GM12865 (cell line): ENCODE measurements at regions not wholly inside any gene's neighbourhood (a gene's known extent, or its start where the extent isn't known, plus 50 kb on each side); places are given as distances from the start of the nearest gene placed in this dataset.
A peak's percentile ranks its signal among the peaks of the same experiment; 100 is the strongest.

Experiments
- DNase-seq: peaks from one replicate; pipeline ENCODE4 v3.0.0; 2010; ENCODE audit warnings: low read depth
- H3K4me3 ChIP-seq: 2 replicates; pipeline ENCODE4 v1.5.1; 2011; ENCODE audit warnings: mild to moderate bottlenecking, low read depth, low read length, control low read depth
- TF ChIP-seq, protein P1 (sequence below): IDR thresholded peaks from 2 replicates; pipeline ENCODE4 v1.5.1; 2011; ENCODE audit warnings: low read length, control low read depth, low read depth, inconsistent platforms; ENCODE audit not compliant: insufficient read depth; ENCODE audit errors: missing control alignments

DNA sequence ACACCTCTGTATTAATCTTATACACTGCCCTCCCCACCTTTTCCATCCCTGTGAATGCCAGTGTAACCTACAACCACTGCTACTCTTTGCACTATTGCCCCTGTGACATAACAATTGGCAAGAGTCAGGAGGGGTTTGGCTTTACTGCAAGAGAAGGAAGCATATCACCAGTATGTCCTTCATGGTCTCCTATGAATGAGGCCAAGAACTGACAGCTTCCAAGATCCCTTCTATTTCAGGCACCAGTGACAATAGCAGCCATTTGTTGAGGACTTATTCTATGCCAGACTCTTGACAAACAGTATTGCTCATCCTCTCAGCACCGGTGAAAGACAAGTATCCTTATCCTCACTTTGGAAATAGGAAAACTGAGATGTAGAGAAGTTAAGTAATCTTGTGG, 363.9 kb downstream of the MID1IP1 start:
- TF ChIP-seq, protein P1, sequence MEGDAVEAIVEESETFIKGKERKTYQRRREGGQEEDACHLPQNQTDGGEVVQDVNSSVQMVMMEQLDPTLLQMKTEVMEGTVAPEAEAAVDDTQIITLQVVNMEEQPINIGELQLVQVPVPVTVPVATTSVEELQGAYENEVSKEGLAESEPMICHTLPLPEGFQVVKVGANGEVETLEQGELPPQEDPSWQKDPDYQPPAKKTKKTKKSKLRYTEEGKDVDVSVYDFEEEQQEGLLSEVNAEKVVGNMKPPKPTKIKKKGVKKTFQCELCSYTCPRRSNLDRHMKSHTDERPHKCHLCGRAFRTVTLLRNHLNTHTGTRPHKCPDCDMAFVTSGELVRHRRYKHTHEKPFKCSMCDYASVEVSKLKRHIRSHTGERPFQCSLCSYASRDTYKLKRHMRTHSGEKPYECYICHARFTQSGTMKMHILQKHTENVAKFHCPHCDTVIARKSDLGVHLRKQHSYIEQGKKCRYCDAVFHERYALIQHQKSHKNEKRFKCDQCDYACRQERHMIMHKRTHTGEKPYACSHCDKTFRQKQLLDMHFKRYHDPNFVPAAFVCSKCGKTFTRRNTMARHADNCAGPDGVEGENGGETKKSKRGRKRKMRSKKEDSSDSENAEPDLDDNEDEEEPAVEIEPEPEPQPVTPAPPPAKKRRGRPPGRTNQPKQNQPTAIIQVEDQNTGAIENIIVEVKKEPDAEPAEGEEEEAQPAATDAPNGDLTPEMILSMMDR, result no peak
- no peak overlapping the region for H3K4me3 ChIP-seq
- DNase-seq, result no peak

GRCh38 chrX:39165773-39166172, 364.5 kb downstream of the MID1IP1 start:
- no peak overlapping the region for H3K4me3 ChIP-seq
- TF ChIP-seq, protein P1, result no peak
- DNase-seq, result no peak

GRCh38 chrX:39167791-39168190, 366.5 kb downstream of the MID1IP1 start:
- TF ChIP-seq, protein P1, result no peak
- H3K4me3 ChIP-seq, result no peak overlapping the region

GRCh38 chrX:39168609-39169008, 367.4 kb downstream of the MID1IP1 start:
- TF ChIP-seq, protein P1, result no peak
- H3K4me3 ChIP-seq, result no peak overlapping the region
- DNase-seq, result no peak

More at GRCh38 chrX:39167791-39168190, 366.5 kb downstream of the MID1IP1 start:
- DNase-seq, result peak; percentile 64

- TF ChIP-seq, protein P1, result no peak
- DNase-seq, result no peak
- no peak overlapping the region for H3K4me3 ChIP-seq
Observed at GRCh38 chrX:39169976-39170375, 368.7 kb downstream of the MID1IP1 start.

- no peak overlapping the region for H3K4me3 ChIP-seq
- TF ChIP-seq, protein P1, result no peak
- peak; percentile 39 for DNase-seq
Observed at GRCh38 chrX:39170464-39170863, 369.2 kb downstream of the MID1IP1 start.

DNA sequence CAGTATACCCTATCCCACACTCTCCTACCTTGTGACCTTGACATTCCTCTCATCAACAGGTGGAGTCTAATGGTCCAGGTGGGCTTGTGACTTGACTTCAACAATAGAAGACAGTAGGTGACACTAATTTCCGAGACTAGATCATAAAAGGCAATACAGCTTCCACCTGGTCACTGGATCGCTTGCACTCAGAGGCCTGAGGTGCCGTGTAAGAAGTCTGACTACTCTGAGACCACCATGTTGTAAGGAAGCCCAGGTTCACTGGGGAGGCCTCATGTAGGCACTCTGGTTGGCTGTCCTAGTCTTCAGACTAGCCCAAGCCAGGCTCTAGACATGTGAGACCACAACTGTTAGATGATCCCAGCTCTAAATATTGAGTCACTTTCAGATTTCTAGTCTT, 370.4 kb downstream of the MID1IP1 start:
- TF ChIP-seq, protein P1, result no peak
- H3K4me3 ChIP-seq, result no peak overlapping the region
- DNase-seq, result no peak
